ENCODE measurements at regions not wholly inside any gene's neighbourhood (a gene's known extent, or its start where the extent isn't known, plus 50 kb on each side); places are given as distances from the start of the nearest gene placed in this dataset.

DNA sequence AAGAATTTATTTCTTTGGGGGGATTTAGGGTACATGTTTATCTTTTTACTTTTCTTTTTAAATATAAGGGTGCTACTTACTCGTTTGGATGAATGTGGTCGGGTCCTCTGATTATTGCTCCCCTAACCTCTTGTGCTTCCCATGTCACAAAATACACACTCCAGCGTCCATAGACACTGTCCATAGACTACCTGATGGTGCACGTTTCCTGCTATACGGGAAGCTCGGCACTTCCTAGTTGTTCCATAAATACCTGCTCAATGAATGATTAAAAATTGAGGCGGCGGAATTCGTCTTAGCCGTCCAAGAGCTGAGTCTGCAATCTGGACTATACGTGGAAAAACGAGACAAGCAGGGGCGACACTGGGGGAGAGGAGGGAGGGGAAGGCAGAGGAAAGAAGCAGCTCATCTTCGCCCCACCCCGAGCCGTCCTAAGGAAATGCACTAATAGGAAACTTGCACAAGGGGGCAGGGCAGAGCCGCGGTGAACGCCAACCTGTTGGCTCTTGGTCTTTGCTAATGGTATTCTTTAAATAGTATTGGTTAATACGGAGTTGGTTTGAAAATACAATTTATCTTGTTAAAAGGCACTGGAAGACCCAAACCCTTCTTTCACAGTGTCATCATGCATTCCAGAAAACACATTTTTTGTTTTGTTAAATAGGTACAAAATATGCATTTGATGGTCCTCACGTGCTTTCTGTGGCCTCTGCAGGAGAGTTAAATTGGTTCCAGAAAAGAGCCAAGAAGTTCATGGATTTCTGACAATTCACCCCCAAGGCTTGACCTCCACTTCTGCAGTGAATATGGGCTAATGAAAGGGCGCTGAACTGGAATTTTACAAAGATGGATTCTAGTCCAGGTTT, 73.0 kb upstream of the KCTD1 start:
- DNase-seq (ENCODE audit: low read depth in 3 of 3, low spot score in 2 of 3) = no peak

GRCh38 chr18:26619350-26619749, 71.0 kb upstream of the KCTD1 start:
- no peak for DNase-seq (ENCODE audit: low read depth in 3 of 3, low spot score in 2 of 3)

GRCh38 chr18:26618135-26618534, 69.8 kb upstream of the KCTD1 start:
- no peak for DNase-seq (ENCODE audit: low read depth in 3 of 3, low spot score in 2 of 3)

- no peak for DNase-seq (ENCODE audit: low read depth in 3 of 3, low spot score in 2 of 3)
Measured at GRCh38 chr18:26617151-26617554, 68.8 kb upstream of the KCTD1 start.

- DNase-seq (ENCODE audit: low read depth in 3 of 3, low spot score in 2 of 3) = no peak
Measured at GRCh38 chr18:26614374-26614773, 66.0 kb upstream of the KCTD1 start.
